Limb (tissue), 2 donors: ENCODE measurements at regions not wholly inside any gene's neighbourhood (a gene's known extent, or its start where the extent isn't known, plus 50 kb on each side); places are given as distances from the start of the nearest gene placed in this dataset.
"Not testable (repeated sequence)": the region's sequence is repeated elsewhere in the genome, so short reads cannot be mapped to it uniquely, and the experiment has no call there.

Experiments
- DNase-seq, 2 donors: peaks; one replicate each; pipeline ENCODE4 v3.0.0-alpha.2; 2016; ENCODE audit errors: extremely low spot score in 2 of 2

DNA sequence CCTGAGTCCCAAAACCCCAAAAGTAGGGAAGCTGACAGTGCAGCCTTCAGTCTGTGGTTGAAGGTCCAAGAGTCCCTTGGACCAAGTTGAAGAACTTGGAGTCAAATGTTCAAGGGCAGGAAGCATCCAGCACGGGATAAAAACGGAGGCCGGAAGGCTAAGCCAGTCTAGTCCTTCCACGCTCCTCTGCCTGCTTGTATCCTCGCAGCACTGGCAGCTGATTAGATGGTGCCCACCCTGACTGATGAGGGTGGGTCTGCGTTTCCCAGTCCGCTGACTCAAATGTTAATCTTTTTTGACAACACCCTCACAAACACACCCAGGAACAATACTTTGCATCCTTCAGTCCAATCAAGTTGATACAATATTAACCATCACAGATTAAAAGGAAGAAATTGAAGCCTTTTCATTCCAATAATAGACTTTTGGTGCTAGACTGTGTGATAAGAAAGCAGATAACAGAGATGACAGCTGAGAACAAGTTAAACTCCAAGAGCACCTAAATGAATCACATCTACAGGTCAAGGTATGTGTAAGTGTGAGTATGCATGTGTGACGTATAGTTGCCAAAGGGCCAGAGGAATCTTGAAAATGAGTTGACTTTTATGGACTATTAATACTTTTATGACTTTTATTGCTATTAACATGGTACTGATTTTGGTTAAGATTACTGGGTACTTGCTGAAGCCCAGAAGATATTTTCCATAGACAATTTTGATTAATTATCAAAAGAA is 933.5 kb upstream of the SOX9 start:
- DNase-seq = no peak

DNA sequence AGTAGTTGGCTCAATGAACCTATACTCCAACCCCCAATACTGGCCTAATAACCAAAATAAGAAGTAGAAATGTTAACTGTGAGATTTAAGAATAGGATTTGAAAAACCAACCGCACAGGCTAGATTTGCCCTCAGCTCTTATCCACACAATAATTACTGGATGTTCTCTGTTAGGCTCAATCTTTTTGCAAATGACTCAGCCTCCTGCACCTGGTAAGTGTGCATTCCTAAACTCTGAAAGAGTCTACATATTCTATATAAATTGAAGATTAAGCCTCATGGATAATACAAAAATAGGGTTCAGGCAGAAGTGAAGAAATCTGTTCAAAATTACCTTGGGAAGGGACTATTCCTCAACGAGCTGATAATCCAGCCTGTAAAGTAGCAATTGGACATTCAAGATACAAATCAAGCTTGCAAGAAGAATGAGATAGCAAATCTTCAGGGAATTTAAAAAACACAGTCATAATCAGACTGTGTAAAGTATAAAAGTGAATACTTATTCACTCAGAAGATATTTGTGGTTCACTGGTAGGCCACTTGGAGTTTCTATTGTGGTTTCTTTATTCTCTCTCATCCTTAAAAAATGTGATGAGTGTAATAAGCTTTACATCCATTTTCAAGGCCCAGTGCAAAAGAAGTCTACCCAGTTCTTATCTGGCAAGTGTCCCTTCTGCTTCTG is 931.9 kb upstream of the SOX9 start:
- no peak for DNase-seq

DNA sequence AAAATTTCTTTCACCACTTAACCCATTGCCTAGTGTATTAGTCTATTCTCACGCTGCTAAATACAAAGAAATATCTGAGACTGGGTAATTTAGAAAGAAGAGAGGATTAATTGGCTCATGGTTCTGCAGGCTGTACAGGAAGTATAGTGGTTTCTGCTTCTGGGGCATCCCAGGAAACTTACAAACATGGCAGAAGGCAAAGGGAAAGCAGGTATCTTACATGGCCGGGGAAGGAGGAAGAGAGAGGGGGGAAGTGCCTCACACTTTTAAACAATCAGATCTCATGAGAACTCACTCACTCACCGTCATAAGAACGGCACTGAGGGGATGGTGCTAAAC is 931.4 kb upstream of the SOX9 start:
- DNase-seq = no peak

DNA sequence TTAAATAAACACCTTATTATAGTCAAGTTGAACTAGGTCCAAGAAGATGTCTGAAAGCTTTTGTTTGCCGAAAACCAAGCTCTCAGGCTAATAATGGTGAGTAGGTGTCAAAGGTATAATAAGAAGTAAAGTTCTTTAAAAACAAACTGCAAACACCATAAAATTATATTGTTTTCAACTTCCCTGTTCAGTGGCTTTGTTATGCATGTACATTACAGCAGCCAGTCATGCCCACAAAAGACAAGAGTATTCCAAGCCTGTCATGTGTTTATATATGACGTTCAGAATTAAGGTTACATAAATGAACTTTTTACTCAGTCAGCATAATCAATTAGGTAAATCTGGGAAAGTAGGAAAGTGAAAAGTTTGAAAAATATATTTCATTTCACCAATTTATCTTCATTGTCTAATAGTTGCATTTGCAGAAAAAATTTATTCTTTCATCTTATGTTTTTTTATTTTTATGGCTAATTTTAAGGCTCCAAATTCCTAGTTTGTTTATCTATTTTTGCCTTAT is 928.7 kb upstream of the SOX9 start:
- no peak for DNase-seq

DNA sequence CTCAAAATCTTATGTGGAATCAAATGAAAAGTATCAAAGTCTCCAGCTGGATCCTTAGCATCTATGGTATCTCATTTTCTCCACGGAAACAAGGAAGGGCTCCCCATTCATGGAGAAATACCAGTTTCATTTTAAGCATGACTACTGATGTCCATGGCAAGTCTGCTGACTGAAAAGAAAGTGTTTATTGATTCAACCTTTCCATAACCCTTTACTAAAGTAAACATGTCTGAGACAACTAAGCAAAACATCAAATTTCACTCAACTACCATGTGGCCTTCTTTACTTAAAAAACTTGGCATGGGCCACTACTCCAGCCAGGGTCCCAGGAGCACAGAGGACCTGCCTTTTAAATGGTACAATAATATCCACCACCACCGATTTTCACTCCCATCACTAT is 928.0 kb upstream of the SOX9 start:
- no peak for DNase-seq

DNA sequence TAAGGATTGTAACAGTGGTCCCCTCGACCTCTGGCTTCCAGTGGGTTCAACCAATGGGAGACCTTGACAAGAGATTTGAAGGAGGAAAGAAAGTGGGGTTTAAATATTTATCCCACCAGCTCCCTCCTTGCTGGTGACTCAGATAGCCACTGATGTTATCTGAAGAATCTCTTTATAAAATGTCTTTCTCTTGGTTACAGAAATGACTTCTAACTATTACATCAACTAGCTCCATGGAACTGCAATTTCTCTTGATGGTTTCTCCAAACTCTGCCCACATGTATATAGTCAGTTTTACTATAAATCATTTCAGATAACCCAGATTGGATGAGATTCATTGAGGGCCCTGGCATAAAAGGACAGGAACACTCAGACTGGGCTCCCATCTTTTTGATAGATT is 920.2 kb upstream of the SOX9 start:
- no peak for DNase-seq

DNA sequence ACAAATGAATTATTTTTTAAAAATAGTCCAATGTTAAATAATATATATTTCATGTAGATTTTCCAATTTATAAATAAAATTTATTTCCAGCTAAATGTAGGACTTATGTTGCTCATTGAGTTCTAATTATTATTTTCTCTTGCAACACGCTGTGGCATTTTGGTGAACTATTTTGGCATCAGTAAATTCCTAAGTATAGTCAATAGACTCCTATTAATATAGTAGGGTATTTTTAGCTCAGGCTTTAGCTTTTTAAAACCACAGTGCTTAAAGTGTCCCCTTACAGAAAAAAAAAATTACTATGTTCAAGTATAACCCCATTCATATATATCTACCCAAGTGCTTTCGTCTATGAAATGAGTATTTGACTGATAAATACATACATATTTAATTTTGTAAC is 919.2 kb upstream of the SOX9 start:
- no peak for DNase-seq

DNA sequence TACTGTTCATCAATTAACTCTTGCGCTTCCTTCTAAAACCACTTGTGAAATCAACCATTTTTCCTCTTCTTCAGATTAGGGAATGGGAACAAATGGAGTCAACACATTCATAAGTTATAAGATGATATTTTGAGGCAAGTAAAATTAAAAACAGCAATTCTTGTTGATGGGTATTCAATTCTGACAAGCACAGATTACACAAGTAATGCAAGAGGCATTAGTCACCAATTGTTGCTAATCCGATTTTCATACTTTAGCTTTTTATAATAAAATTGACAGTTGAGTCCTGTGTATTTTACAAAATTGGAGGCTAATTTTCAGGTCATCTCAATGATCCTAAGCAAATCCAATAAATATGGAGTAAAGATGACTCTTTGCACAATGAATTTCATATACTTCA is 918.4 kb upstream of the SOX9 start:
- no peak for DNase-seq

DNA sequence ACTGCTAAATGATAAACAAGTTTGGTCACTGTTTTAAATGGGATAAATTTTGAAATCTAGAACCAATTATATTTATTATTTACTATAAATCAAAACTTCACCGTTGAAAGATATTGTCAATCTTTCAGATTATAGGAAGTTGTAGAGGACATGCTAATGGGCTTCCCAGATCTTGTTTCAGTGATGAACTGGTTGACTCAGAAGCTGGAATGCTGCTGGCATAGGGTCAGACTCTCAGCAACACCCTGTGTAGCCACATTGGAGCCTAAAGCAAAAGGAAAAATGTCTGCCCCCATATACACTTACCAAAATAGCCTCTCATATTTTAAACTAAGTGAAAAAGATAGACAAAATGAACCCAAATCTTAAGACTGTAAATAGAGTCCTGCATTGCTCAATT is 916.9 kb upstream of the SOX9 start:
- DNase-seq = no peak

DNA sequence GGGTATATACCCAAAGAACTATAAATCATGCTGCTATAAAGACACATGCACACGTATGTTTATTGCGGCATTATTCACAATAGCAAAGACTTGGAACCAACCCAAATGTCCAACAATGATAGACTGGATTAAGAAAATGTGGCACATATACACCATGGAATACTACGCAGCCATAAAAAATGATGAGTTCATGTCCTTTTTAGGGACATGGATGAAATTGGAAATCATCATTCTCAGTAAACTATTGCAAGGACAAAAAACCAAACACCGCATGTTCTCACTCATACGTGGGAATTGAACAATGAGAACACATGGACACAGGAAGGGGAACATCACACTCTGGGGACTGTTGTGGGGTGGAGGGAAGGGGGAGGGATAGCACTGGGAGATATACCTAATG is 914.9 kb upstream of the SOX9 start:
- not testable (repeated sequence) for DNase-seq

DNA sequence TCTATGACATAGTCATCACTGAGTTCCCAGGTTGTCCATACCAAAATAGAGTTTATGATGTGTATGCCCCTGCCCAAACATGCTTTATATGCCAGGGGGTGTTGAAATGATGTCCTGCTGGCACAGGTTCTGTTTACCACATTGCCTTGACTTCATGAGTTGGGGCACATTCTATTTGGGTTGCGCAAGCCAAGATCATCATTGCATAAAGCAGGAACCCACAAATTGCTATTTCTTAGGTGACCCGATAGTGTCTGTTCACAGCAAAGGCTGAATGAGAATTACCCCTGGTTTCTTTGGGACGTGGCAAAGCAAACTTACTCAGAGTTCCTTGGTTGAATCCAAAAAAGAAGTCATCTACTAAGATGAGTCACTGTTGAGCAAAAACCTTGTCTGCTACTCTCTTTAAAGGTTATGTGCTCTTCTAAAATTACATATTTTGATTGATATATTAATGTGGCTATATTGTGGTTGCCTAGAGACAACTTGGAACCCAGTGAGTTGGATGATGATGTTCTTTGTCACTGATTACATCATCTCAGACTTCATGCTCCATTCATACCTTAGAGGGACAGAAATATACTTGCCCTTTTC is 912.6 kb upstream of the SOX9 start:
- DNase-seq = no peak

DNA sequence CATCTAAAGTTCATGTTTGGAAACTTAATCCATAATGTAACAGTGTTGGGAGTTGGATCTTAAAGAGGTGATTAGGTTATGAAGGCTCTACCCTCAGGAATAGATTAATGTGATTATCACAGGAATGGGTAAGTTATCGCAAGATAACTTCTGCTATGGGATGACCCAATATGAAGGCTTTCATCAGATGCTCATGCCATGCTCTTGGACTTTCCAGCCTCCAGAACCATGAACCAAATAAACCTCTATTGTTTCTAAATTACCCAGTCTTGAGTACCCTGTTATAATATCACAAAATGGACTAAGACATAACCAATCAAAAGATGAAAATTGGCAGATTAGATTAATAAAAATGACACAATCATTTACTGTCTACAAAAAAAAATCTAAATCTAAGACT is 906.9 kb upstream of the SOX9 start:
- no peak for DNase-seq

DNA sequence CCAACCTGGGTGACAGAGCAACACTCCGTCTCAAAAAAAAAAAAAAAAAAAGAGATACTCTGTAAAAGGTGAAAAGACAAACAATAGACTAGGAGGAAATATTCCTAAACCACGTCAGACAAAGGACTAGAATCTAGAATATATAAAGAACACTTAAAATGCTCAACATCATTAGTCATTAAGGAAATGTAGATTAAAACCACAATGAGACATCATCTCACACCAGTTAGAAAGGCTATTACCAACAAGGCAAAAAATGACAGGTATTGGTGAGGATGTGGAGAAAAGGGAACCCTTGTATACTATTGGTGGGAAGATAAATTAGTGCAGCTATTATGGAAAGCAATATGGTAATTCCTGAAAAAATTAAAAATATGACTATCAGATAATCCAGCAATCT is 903.1 kb upstream of the SOX9 start:
- DNase-seq = no peak

DNA sequence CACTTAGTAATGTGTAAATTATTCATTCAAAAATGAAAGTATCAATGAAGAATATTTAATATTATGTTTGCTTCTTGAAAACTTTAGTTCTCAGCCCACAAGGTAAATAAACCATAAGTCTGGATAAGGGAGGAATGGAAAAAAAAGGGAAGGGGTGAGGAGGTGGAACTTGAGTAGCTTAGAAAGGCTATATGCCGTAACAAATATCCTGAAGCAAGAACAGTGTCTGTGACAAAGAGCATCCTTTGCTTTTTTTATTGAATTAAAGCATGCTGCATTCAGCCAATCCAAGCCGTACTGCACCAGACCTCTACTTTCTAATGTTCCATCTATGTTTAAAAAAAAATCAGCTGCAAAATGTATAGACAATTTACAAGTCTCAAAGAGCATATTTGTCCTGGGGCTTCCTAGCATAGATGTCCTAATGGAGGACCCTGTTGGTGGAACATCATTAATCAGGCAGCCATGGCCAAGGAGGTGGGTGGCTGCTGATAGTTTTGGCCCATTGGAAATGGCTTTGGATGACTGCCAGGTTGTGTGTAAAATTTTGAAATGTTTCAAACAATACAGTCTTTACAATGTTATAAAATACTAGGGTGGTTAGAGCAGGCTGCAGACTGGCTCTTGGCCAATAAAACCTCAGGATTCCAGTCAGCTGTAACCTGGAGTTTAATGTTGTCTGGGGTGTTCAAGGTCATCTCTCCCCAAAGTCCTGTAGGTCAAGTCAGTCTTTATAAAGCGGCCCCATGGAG is 895.8 kb upstream of the SOX9 start:
- DNase-seq = peak in 1 of 2 donors; percentile 28

DNA sequence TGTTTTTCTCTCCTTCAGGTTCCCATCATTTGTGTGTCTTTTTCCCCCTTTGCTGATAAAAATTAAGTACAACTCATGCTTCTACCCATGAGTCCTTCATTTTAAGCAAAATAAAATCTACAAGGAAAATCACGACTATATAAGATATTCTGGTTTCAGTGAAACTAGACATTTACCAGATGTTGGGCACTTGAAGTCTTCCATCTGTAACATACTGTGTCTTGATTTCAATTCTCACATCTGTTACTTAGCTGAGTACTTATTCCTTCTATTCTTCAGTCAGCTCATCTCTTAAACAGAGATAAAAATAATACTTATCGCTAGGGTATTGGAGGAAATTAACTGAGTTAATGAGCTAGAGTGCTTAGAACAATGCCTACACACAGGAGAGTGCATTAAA is 893.0 kb upstream of the SOX9 start:
- no peak for DNase-seq

DNA sequence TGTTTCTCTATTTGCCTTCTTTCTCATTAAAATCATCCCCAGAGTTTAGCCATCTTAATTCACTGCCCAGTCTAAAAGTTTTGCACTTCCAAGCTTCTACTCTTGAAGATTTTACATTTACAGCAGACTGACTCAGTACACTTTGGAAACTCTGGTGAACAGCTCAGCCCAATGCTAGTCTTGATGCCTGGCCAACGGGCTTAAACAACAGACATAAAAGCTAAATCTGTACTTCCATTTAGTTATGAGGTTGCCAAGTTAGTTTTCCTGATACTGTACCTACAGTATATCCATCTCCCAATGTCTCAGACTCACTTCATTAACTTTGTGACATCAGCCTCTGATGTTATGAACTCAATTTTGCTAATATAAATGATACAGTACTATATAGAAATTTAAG is 891.8 kb upstream of the SOX9 start:
- peak; percentile 46 to 61 for DNase-seq

DNA sequence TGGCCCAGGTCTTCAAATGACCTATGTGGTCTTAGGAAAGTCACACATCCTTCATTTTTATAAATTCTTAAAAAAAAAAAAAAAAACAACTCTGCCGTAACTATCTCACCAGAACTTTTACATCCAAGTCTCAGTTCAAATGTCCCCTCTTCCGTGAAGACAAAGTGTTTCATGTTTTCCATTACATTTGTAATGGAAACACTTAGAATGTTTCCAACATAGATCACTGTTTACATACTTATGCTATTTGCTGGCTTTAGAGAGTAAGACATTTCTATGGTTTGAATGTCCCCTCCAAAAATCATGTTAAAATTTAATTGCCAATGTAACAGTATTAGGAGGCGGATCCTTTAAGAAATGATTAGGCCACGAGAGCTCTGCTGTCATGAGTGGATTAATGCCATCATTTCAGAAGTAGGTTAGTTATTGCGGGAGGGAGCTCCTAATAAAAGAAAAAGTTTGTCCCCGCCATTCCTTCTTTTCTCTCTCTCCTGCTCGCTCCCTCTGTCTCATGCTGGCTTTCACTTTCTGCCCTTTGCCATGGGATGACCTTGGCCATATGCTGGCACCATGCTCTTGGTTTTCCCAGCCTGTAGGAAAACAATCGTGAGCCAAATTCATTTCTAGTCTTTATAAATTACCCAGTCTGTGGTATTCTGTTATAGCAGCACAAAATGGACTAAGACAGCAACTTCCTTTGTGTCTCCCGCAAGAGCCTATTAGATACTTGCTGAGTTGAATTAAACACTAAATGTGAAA is 887.8 kb upstream of the SOX9 start:
- no peak for DNase-seq

DNA sequence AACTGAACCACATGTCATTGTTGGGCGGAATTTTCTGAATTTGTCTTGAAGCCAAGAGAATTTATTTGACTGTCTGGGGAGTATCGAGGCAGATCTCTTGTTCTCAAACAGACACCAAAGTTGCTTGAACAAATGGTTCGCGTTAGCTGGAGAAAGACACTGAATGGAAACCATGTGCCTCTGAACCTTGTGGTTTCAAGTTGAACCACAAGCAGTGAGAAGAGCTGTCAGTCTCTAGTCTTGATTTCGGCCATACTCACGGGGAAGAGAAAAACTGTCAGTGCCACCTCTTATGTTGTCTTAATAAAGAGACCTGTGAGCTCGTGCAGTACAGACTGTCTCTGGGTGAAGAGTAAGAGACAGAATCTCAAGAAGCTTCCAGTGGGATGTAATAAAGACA is 886.5 kb upstream of the SOX9 start:
- DNase-seq = no peak

DNA sequence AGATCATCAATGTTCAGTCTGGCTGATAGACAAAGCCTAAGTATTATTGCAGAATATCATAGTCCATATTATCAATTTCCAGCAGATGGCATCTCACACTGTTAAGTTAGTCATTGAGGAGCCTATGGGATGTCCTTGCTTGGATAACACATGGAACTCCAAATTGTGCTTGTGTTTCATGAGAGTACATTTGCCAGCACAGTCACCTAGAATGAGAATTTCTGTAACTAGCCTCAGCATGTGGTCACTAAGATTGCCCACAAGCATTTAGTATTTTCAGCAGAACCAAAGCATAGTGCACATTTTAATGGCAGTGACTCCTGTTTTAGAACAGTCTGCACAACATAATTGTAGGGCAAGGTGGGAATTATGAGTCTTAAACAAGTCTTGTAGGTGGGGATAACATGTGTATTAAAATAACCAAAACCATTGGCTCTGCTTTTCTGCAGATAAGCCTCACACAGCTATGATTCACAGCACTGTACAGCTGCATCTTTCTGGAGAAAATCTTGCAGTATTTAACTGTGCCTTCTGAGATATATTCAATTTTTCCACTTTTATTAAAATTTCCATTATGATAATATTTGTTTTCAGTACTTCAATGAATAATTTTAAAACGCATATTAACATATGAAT is 882.8 kb upstream of the SOX9 start:
- DNase-seq = peak in 1 of 2 donors; percentile 55

DNA sequence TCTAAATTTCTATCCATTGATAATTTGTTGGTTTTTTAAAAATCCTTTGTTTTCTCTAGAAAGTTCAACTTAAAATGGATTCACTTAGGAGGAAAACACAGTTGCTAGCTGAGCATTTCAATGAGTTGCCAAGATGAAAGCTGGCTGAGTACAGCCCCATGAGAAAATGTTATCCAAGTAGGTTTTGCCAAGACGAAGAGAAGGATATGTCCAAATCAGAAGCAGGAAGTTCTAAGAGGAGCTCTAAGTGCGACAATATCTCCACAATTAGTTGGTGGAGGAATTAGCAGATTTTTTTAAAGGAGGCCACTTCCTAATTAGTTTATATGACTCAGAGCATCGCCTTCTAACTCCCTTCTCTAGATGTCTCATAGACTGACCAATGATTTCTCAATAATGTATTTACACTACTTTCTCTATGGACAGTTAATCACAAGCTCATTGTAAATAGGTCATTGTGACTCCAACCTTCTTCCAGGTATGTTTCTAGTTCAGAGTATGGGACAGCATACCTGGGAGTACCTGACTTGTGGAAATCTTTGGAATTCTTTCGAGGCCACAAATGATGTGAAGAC is 873.3 kb upstream of the SOX9 start:
- DNase-seq = no peak

DNA sequence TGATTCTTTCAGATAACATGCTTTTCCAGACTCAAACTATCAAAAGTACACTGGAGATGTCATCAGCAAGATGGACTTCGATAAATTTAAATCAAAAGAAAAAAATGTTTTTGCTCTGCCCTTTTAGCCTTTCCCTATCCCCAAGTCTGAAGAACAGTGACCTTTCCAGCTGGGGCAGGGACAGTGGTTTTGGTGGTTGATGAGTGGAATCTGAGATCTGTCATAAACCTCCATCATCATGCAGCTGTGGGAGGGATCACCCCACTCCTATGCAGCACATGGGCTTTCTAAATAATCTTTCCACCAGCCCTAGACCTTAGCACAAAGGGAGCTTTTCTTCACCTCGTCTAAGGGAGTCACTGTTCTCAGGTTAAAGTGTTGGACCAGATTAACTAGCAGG is 869.5 kb upstream of the SOX9 start:
- no peak for DNase-seq
